Peyer's patch (tissue), 4 donors: ENCODE measurements at regions not wholly inside any gene's neighbourhood (a gene's known extent, or its start where the extent isn't known, plus 50 kb on each side); places are given as distances from the start of the nearest gene placed in this dataset.

Experiments
- POLR2A ChIP-seq, 2 donors: fragments of 450-650 bp; IDR thresholded peaks; one replicate each; pipeline ENCODE4 v1.5.1; 2017; ENCODE audit warnings: antibody characterized with exemption in 2 of 2, mild to moderate bottlenecking in 2 of 2, moderate library complexity in 2 of 2
- TF ChIP-seq, protein P1 (sequence below), 6 experiments: fragments of 450-650 bp in 4 of 6; fragments of 200-600 bp in 2 of 6; sonication (generic) in 1 of 6; IDR thresholded peaks; one replicate each; pipeline ENCODE4 v1.5.1; 2017 to 2019; ENCODE audit warnings: antibody characterized with exemption in 6 of 6, mild to moderate bottlenecking in 3 of 6, moderate library complexity in 1 of 6

DNA sequence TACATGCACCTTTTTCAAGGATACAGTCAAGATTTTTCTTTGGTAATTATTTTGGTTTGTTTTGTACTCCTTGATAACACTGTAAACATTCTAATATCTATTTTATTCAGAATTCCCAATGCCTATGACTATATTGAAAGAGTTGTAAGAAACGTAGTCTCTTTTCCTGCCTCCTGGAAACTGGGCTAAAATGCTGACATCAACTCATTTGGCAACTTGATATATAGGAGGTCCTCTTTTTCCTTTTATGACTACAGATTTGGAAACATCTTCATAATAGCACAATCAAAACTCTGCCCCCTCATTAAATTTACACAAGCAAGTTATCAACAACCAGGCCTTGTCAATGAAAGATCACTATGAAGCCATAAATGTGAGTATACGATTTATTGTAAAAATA is 422.3 kb upstream of the PCDH15 start:
- TF ChIP-seq, protein P1, sequence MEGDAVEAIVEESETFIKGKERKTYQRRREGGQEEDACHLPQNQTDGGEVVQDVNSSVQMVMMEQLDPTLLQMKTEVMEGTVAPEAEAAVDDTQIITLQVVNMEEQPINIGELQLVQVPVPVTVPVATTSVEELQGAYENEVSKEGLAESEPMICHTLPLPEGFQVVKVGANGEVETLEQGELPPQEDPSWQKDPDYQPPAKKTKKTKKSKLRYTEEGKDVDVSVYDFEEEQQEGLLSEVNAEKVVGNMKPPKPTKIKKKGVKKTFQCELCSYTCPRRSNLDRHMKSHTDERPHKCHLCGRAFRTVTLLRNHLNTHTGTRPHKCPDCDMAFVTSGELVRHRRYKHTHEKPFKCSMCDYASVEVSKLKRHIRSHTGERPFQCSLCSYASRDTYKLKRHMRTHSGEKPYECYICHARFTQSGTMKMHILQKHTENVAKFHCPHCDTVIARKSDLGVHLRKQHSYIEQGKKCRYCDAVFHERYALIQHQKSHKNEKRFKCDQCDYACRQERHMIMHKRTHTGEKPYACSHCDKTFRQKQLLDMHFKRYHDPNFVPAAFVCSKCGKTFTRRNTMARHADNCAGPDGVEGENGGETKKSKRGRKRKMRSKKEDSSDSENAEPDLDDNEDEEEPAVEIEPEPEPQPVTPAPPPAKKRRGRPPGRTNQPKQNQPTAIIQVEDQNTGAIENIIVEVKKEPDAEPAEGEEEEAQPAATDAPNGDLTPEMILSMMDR (IDR thresholded peaks at IDR 0.05) = no peak
- TF ChIP-seq POLR2A (IDR thresholded peaks at IDR 0.05) = no peak
